NCI-H2107 treated with DMSO at 0.1 percent for 48 hours (cell line): ENCODE measurements at regions not wholly inside any gene's neighbourhood (a gene's known extent, or its start where the extent isn't known, plus 50 kb on each side); places are given as distances from the start of the nearest gene placed in this dataset.
"Not testable (repeated sequence)": the region's sequence is repeated elsewhere in the genome, so short reads cannot be mapped to it uniquely, and the experiment has no call there.

Experiments used
- DNase-seq: peaks from one replicate; lab custom pipeline; 2025; ENCODE audit not compliant: unreplicated experiment; lab: John Stamatoyannopoulos, UW

DNA sequence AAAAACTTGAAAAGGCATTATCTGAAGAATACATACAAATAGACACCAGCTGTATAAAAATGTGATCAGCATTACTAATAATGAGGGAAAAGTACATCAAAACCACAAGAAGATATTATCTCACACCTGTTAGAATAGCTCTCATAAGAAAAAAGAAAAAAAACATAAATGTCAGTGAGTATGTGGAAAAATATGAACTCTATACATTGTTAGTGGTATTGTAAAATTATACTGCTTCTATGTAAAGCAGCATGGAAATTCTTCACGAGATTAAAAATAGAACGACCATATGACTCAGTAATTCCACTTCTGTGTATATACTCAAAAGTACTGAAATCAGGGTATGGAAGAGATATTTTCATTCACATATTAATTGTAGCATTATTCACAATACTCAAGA is 1146.4 kb downstream of the SLITRK5 start:
- no peak for DNase-seq

DNA sequence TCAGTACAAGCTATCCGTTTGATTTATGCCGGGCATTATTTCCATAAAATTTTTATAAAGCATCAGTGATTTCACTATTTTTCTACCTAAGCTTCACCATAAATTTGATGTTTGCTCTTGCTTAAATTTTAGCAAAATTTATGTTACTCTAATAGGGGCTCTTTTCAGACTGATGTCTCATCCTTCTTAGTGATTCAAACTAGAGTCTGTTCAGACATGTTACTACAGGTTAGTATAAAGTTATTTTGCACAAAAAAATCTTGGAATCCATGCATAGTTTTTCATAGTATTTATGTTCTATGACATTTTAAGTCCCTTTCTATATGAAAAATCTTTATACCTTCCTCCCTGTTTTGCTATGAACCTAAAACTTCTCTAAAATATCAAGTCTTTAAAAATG is 1151.9 kb downstream of the SLITRK5 start:
- no peak for DNase-seq

DNA sequence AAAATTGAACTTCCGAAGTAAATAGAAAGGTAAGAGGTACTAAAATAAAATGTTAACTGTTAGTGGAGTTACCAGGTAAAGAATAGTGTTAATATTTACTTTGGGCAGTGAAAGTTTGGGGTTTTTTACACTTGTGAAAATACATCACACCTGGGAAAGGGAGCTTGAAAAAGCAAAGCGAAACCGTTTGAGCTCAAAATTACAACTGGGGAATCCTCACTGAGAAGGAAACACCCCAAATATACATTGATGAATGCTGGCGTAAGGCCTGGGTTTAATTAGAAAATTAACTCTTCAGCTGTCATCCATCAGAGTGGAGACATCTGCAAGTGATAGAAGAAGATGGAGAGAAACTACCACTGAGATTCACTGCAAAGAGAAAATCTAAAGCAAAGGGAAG is 1153.0 kb downstream of the SLITRK5 start:
- no peak for DNase-seq

DNA sequence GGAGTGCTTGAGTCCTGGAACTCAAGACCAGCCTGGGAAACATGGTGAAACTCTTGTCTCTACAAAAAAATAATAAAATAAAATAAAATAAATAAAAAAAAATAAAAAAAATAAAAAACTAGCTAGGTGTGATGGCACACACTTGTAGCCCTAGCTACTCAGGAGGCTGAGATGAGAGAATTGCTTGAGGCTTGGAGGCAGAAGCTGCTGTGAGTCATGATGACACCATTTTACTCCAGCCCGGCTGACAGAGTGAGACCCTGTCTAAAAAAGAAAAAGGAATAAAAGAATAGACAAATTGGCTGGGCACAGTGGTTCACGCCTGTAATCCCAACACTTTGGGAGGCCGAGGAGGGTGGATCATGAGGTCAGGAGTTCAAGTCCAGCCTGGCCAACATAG is 1168.9 kb downstream of the SLITRK5 start:
- no peak for DNase-seq

DNA sequence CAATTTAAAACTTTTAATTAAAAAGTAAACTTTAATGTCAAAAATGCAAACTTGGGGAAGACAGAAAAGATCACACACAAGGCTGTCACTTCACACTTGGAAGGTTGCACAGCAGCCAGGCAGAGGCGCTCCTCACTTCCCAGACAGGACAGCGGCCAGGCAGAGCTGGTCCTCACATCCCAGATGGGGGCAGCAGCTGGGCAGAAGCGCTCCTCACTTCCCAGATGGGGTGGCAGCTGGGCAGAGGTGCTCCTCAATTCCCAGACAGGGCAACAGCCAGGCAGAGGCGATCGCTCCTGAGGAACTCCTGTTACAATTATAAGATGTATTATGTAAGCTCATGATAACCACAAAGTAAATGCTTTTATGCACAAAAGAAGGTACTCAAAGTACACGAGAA is 1181.1 kb downstream of the SLITRK5 start:
- DNase-seq, result not testable (repeated sequence)

DNA sequence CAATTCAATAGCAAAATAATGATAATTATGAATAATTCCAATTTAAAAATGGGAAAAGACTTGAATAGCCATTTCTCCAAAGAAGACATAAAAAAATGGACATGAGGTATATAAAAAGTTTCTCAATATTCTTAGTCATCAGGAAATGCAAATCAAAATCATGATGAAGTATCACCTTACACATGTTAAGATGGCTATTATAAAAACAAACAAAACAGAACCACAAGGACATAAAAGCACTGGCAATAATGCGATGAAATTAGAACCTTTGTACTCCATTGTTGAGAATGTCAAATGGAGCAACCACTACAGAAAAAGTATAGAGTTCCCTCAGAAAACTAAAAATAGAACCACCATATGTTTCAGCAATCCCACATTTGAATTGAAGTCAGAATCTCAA is 1186.1 kb downstream of the SLITRK5 start:
- peak; percentile 90 for DNase-seq

DNA sequence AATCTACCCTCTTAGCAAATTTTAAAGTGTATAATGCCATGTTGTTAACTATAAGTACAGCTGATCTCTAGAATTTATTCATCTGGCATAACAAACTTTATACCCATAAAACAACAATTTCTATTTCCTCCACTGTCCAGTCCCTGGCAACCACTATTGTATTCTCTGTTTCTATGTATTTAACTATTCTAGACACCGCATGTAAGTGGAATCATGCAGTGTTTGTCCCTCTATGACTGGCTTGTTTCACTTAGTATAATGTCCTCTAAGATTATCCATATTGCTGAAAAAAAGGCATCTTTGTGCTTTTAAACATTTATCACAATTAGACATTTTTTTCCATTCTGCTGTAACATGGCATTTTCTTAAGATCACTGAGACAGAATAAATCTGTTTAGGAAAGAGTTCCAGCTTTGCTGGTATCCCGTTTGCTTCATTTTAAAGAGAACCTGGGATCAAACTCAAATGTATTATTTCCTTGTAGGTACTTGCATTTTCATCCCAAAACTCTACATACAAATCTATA is 1191.0 kb downstream of the SLITRK5 start:
- DNase-seq, result peak; percentile 57

DNA sequence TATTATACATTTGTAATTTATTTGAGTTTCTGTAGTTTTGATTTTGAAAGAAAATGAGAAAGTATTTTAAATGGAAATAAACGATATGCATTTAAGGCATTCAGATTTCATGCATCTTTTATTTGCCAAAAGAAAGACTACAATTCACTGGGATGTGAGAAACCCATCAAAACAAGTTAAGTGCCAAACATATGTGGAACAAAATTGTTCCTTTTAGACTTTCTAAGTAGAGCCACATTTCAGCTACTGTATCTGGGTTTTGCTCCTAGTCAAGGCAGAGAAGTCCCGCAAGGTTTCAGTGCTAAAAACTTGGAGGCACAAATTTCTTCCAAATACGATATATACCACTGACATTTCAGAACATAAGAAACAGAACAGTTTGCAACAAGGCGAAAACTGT is 1191.9 kb downstream of the SLITRK5 start:
- no peak for DNase-seq

DNA sequence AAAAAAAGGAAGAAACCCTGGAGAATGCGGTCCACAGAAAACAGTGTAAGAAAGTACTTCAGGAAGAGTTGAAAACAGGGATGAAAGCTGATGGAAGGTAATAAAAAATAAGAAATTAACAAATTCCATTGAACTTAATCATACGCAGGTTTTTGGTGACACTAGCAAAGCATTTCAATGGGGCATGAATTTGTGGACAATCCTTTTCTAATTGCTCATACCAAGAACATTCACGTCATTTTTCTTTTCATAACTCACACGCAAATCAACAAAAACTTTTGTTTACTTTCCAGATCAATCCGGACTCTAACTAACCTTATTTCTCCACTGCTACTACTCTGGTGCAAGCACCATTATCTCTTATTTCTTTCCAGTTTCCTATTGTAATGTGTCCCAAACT is 1195.0 kb downstream of the SLITRK5 start:
- DNase-seq, result no peak

DNA sequence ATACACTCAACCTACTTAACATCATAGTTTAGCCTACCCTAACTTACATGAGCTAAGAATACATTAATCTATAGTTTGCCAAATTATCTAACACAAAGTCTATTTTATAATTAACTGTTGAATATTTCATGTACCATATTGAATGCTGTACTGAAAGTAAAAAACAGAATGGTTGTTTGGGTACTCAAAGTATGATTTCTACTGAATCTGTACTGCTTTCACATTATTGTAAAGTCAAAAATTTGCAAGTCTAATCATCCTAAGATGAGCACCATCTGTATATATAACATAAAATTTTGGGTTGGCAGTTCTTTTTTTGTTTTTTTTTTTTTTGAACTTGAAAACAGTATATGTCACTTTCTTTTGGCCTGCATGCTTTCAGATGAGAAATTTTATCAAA is 1212.6 kb downstream of the SLITRK5 start:
- no peak for DNase-seq

DNA sequence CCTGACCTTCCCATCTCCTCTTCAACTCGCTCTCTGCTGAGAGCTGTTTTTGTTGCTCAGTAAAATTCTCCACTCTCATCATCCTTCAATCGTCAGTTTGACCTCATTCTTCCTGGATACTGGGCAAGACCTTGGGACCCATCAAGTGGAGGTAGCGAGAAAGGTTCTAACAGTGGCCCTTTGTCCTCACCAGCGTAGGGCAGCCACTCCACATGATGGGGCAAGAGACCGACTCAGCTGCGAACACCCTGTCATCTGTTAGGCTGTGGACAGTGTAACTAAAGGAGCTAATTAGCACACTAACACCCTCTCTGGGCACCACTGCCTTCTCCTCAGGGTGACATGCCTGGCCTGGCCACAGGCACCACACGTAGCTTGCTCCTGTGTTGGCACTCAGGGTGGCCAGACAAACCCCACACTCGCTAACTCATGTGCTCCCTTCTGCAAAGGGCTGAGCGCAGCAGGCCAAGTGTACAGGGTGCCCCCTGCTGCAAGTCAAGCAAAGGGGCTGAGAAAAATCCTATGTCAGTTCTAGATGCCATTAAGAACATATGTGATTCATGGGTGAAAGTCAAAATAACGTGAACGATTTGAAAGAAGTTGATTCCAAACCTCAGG is 1216.0 kb downstream of the SLITRK5 start:
- no peak for DNase-seq

DNA sequence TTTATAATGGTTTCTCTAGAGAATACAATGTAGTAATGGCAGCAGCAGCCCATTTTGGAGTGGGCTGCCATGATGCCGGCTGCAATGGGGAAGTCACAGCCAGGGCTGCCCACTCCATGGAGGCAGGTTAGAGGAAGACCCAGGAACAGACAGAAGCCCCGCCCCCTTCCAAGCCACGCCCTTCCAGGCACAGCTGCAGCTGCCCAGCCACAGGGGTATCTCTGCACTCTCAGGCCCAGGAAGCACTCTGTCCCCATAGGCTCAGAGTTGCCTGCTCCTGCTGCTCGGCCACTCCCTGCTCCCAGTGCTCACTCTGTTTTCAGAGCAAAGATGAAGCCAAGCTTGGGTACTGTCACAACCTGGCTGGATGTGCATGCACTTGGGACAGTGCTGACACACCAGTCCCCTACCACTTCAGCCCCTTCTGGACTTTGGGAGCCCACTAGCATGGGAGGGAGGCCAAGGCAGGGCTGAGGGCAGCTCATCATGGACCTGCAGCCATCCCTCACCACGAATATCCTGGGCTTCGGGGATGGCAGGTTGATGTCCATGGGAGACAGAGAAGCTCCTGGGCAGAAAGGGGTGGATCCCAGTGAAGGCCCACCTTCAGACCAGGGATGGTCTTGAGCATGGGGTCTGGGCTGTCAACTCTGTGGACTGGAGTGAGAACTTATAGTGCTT is 1224.2 kb downstream of the SLITRK5 start:
- no peak for DNase-seq

DNA sequence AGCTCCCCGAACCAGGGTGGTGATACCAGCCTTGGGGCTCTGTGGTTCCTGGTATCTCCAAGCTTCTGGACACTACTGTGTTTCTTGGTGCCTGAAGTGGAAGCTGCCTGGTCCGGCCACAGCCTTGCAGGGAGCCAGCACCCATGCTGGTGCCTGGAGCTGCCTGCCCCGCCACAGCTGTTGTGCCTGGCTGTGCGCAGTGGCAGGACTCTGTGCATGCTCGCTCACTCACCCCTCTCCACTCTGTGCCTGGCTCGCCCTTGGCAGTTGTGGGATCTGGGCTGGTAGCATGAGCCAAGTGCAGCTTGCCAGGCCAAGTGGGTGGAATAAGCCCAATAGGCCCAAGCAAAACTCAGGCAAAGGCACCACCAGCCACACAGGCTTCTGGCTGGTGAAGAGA is 1225.3 kb downstream of the SLITRK5 start:
- DNase-seq, result no peak

DNA sequence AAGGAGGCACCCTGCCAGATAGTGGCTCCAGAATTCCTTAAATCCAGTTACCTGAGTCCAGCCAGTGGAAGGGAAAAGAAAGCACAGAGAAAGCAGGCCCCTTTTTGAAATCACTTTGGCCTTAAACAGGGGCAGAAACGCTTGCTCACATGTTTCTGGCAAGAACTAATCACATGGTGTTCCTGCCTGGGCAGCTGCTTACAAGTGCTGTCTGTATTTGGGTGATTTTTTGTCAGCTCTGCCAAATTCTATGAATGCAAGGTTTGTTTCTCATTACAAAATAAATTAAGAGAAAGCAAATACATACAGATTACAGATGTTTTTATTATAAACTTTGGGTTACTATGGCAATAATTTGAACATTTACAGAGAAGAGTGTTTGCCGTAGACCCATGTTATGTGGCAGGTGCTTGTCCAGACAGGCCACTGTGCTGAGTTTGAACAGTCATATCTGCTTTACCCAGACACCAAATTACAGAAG is 1237.8 kb downstream of the SLITRK5 start:
- peak; percentile 2 for DNase-seq

DNA sequence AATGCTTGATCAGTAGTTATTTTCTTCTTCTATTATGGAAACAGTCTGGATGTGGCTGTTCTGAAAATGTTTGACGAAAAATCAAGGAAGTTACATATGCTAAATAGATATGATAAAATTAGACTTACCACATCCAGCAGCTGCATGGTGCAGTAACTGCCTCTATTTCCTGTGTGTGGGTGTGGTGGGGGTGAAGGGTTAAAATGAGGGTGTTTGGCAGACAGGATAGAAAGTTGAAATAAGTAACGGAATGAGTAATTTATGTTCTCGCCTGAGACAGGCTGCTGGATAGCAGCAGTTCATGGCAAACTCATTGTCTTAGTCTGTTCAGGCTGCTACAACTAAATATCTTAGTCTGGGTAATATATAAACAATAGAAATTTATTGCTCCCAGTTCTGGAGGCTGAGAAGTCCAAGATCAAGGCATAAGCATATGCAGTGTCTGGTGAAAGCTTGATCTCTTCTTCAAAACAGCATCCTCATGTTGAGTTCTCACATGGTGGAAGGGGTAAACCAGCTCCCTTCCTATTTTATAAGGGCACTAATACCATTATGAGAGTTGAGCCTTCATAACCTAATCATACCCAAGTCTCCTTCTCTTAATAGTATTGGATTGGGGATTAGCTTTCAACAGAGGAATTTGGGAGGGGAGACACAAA is 1248.9 kb downstream of the SLITRK5 start:
- DNase-seq, result no peak

DNA sequence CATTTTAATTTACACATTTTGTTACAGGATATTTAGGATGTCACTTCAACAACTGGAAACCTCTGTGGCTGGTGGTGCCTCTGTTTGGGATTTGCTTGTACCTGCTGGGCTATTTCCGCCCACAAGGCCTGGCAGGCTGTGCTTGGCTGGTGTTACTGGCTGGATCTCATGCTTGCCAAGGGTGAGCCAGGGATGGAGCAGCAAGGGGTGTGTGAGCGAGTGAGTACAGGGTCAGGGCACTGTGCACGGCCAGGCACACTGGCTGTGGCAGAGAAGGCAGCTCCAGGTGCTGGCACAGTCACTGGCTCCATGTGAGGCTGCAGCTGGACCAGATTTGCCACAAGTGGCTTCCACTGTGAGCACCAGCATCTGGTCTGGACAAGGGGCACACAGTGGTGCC is 1254.8 kb downstream of the SLITRK5 start:
- DNase-seq, result no peak

DNA sequence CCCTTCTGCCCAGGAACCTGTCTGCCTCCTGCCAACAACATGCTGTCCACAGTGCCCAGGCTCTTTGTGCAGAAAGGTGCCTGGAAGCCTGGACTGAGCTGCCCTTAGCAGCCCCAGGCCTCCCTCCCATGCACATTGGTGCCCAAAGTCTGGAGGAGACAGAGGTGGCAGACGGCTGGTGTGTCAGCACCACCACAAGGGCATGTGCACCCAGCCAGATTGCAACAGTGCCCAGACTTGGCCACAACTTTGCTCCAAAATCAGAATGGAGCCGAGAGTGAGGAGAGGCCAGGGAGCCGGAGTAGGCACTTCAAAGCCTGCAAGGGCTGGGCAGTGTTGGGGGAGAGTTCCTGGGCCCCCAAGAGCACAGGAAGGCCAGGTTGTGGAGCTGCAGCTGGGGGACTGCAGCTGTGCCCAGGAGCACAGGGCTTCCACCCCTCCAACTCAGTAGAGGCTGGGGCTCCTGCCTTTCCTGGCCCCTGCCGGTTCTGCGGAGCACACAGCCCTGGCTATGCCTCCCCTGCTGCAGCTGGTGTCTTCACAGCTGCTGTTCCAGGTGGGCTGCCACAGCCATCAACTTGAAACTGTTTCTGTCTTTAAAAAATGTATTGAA is 1255.8 kb downstream of the SLITRK5 start:
- DNase-seq, result no peak

DNA sequence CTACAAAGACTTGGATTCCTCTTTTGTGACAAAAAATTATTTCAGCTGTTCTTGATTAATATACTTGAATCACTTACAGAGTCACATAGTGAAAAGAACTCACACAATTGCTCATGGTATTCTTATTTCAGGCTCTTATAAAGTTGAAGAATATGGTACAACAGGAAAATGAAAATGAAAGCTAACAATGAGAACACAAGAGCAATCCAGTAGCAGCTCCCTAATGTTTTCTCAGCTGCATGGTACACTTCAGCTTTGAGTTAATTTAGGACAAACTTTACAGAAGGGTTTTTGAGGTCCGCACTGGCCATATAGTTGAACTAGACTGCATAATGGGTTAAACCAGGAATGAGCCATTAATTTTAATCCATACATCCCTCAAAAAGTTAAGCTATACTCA is 1261.8 kb downstream of the SLITRK5 start:
- DNase-seq, result no peak

DNA sequence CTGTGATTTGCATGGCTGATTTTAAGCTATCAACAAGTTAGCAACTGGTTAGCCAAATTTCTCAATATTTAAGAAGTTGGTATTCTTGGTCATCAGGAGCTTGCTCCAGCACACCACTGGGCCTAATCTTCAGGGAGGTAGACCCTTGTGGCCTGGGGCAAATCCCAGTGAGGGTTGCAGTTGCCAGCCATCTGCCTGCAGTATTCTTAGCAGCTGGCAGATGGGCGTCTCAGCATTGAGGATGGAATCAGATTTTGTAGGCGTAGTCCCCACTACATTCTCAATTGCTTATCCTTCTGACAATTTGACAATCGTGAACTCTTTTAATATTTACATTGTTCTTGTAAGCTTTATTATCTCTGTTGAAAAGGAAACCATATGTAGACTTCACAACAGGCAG is 1266.2 kb downstream of the SLITRK5 start:
- no peak for DNase-seq

DNA sequence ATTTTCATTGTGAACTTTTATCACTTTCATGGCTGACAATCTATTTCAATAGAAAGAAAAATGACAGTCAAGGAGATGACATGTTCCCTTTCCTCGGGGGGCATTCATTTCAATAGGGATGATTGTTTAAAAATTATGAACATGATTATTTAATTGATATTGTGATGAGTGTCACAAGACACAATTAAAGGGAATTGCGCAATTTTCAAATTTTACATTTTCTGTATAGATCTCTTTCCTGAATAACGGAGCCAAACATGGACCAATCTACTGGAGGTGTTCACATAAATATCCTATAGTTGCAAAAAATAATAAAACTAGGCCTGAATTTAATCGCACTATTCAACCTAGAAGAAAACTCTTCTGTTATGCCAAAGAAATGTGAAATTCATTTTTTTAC is 1274.6 kb downstream of the SLITRK5 start:
- DNase-seq, result no peak

DNA sequence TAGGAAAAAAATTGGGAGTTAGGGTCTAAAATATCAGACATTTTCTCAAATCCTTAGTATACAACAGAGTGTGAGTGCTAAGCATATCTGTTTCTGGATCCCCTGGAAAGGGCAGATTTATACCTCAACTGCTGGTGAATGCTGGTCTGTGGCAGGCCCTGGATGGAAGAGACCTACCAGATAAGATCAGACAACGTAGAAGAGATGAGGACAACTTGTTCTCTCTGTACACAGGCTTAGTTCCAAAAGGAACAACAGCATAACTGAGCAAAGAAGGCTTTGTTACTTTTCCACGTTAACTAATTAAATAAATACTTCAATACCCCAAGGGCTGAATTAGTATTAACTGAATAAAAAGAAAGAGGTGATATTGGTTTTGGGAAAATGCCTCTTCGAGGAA is 1277.3 kb downstream of the SLITRK5 start:
- no peak for DNase-seq

DNA sequence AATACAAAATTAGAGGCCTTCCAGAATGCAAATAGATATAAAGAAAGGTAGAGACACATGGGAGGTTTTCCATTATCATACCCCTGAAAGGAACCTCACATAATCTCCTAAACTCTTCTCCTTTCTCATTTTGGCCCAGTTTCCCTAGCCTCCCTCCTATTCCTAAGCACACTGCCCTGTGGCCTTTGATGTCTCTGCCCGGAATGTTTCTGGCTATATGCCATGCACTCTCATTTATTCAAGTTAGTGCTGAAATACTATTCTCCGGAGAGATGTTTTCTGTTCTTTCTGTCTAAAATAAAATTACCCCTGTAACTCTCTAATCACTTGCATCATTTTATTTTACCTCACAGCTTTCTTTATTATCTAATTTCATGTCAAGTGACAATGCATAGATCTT is 1287.7 kb downstream of the SLITRK5 start:
- DNase-seq, result no peak
